ENCODE measurements at regions not wholly inside any gene's neighbourhood (a gene's known extent, or its start where the extent isn't known, plus 50 kb on each side); places are given as distances from the start of the nearest gene placed in this dataset.
"Not testable (repeated sequence)": the region's sequence is repeated elsewhere in the genome, so short reads cannot be mapped to it uniquely, and the experiment has no call there.

DNA sequence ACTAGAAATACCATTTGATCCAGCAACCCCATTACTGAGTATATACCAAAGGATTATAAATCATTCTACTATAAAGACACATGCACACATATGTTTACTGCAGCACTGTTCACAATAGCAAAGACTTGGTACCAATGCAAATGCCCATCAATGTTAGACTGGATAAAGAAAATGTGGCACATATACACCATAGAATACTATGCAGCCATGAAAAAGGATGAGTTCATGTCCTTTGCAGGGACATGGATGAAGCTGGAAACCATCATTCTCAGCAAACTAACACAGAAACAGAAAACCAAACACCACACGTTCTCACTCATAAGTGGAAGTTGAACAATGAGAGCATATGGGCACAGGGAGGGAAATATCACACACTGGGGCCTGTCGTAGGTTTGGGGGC is 106.0 kb downstream of the SPATA18 start:
- not testable (repeated sequence) for DNase-seq

DNA sequence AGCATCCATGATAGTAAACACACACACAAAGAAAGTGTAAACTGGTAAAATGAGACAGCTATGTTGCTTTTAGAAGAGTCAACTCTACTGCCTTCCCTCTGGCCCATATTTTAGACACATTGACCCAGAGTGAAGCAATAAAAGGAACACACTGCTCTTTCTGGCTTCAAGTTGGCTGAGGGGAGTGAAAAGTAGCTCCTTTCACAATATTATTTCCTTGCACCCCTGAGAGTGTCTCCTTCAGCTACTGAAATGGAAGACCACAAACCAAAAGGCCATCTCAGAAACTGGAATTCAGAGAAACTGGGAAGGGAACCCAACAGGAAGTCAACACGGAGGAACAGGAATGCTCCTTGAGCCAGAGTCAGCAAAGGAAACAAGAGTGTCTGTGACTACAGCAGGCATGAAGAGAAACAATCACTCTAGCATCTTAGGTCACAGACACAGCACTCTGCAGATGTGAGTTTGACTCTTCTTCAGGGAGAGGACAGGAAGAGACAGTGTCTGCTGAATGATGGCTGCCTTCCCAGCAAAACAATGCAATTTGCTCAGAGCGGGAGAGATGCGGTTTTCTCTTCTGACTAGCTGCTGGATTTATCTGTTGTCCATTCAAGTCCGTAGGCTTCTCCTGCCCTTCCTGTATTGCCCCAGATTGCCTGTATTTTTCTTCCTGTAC is 106.7 kb downstream of the SPATA18 start:
- DNase-seq: no peak

DNA sequence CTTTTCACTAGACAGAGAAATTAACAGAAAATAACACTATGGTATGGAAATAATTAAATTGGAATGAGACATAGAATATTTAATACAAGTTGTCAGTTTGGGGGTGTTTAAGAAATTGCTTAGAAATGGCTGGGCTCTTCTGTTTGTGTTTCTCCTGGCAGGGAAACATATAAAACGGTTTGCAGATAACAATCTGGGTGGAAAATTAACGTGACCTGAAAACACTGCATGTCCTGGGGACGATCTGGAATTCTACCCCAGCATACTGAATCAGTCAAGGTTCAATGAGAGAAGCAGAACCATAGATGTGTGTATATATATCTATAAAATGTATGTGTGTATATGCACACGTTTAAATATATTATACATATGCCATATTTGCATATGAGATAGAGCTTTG is 109.8 kb downstream of the SPATA18 start:
- DNase-seq: no peak

DNA sequence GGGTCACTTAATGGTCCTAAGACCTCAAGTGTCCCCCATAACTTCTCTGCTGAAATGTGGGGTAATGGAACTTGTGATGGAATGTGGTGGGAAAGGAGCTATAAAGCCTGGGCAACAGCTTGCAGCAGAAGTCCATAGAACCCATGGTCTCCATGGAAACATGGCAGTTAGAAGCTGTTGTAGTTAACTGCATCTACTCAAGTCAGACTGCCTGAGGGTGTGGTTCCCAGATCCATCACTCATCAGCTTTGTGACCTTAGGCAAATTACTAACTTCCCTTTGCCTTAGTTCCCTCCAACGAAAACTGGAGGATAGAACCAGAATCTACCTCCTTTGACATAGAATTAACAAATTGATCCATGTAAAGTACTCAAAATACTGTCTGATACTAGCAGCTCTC is 113.0 kb downstream of the SPATA18 start:
- DNase-seq: no peak

DNA sequence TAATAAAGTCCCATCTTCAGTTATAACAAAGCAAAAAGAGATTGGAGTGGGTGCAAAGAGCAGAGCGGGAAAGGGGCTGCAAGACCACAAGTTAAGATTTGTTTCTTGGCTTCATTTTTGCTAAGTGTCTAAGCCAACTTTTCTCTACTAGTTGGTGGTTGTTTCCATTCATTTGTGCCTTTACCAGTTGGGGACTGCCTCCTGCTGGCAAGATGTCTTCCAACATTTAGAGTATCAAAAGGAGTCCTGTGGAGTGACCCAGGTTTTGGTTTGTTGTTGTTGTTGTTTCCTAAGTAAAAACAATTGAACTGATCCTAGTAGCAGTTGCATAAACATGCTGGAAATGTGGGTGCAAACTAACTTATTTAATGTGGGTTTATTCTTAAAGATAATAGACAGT is 121.1 kb downstream of the SPATA18 start:
- DNase-seq: no peak

DNA sequence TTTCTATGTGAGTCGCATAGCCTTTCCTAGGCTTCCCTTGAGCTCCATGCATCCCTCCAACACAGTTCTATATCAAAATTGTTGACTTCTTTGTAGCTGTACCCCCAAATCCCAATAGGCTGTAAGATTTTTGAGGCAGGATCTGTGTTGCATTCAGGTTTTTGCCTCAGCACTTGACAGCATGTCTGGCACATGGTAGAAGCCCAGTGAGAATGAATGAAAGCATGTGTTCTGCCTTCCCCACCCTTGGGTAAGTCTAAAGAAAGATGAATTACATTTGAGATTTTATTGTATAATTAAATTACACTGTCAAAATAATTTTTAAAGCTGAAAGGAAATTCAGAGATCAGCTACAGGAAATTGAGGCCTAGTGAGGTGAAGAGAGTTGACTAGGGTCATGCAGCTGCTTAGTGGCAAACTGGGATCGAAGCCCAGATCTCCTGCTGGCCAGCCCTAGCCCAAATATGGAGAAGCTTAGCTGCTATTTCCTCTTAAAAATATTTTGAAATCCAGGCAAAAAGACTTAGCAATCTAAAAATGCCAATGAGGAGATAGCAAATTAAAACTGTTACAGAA is 122.5 kb downstream of the SPATA18 start:
- peak; percentile 52 for DNase-seq

DNA sequence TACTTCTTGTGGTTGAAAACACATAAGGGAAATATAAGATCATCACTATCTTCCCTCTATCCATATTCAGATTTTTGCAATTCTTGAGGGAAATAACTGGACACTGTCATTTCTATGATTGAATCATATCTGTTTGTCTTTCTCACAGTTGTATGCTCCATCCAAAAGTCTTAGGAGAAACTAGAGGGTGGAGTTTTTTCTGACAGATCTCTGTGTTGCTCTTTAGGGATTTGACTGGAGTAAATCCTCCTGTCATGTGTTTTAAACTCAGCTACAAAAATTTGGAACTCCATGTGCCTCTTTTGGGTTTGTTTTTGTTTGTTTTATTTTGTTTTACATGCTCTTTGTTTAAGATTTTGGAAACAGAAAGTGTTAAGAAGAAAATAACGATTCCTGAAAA is 136.5 kb downstream of the SPATA18 start:
- DNase-seq: no peak

DNA sequence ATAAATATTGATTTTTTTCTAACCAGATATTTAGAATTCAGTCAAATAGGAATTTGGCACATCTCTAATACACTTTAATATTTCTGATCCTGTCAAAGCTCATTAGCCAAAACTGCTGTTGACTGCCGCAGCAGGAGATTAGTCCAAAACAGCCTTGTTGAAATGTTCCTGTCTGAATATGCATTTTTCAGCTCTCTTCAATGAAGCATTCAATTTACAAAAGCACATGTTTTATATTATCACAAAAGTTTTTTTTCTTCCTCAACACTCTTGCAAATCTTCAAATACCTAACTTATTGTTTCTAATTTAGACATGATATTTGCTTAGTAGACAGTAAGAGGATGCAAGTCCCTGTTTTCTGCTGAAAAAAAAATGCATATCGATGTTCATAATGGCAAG is 140.9 kb downstream of the SPATA18 start:
- no peak for DNase-seq

DNA sequence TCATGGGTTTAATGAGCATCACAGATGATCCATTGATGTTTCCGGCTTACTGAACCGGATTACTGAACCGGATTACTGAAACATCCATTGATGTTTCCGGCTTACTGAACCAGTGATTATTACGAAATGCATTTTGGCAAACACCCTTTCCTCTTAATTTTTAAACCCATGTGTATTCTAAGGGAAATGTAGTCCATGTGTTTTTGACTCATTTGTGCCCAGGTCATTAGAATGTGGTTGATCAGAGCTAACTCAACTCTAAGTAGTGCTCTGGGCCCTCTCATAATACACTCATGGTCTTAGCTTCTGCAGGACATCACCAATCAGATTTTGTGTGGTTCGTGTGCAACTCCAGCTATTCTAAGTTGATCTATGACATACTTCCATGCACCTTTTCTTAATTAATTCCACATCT is 141.6 kb downstream of the SPATA18 start:
- no peak for DNase-seq

DNA sequence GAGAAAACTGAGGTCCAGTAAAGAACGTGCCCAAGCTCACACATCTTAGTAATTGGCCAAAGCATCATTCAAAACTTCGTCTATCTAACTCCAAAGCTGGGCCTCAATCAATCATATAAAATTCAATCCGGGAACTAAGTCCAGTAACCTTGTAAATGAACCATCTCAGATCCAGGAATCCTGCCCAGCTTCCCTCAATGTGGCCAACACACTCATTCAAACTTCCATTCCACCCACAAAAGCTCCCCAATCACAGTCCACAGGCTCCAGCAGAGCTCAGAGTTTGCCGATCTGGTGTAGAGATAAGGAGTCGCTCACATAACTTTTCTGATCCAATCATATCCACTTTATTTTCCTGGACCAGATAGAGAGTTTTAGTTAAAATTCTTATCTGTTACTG is 144.8 kb downstream of the SPATA18 start:
- no peak for DNase-seq

DNA sequence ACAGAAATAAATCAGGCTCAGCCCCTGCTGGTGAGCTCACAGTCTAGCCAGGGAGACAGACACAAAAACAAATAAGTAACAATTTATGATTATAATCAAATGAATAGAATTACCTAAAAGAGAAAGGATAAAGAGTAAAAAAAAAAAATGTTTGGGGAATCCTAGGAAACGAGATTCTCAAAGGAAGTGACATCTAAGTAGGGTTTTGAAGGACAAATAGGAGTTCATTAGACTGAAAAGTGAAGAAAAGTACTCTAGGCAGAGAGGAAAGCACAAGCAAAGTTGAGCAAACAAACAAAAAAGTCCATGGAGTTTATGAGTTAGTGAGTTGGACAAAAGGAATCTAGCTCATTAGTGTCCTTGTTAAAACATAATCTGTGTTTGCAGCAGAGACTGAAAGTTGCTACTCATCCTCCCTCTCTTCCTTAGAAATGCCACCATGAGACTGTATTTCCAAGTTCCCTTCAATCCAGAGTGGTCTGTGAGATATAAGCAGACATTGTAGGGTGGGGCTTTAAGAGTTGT is 145.6 kb downstream of the SPATA18 start:
- no peak for DNase-seq

DNA sequence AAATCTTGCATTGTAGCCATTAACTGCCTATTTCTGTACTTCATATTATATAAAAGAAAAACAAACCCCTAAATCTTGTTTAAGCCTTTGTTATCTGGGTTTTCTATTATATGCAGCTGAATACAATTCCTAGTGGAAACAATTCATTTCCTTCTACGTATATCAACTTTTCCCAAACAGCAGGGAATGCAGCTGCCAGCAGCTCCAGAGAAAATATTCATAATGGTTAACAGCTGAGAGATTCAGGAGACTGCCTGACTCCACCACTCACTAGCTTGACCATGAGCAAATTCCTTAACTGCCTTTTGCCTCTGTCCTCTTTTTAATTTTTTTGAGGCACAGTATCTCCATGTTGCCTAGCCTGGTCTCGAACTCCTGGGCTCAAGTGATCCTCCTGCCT is 146.2 kb downstream of the SPATA18 start:
- no peak for DNase-seq

DNA sequence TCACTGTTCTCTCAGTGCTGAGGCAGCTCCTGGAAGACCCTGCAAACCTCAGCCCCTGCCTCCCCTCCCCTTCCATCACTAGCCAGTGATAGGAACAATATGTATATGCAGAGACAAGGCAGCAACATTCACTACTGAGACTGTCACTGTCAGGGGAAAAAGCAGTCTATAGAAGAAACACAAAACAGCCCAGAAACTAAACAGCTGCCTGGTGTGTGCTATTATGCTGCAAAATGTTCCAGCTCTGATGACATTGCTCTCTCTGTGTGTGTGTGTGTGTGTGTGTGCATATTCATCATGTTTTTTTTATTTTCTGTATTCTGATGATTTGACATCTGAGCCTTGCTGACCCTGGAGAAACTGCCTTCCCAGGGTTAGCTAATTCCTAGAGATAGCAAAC is 147.2 kb downstream of the SPATA18 start:
- DNase-seq: peak; percentile 40

DNA sequence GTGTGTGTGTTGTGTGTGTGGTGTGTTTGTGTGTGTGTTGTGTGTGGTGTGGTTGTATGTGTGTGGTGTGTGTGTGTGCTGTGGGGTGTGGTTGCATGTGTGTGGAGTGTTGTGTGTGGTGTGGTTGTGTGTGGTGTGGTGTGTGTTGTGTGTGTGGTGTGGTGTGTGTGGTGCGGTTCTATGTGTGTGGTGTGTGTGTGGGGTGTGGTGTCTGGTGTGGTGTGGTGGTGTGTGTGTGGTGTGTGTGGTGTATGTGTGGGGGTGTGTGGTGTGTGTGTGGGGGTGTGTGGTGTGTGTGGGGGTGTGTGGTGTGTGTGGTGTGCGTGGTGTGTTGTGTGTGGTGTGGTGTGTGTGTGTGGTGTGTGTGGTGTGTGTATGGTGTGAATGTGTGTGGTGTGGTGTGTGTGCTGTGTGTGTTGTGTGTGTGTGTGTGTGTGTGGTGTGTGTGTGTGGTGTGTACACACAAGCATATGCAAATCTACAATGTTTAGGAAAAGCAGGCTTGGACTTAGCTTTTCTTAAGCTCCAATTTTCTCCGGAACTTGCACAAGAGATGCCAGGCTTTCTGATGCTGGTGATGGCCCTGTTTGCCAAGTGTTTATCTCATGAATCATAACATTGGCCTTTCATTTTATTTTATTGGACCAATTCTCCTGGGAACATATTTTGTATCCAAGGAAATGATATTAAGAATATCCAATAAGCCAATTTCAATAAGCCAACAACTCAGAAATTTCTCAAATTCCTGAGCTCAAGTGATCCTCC is 148.7 kb downstream of the SPATA18 start:
- DNase-seq: no peak

DNA sequence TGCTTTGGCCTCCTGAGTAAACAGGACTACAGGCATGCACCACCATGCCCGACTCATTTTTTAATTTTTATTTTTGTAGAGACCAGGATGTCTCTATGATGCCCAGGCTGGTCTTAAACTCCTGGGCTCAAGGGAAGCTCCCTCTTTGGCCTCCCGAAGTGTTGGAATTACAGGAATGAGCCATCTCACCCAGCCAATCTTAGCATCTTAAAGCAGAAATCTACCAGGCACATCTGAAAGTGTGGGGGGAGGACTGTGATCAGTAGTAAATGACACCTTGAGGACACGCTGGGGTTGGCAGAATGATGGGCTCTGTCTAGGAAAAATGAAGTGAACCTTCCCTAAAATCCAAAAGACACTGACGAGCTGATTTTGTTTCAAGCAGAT is 149.2 kb downstream of the SPATA18 start:
- no peak for DNase-seq

DNA sequence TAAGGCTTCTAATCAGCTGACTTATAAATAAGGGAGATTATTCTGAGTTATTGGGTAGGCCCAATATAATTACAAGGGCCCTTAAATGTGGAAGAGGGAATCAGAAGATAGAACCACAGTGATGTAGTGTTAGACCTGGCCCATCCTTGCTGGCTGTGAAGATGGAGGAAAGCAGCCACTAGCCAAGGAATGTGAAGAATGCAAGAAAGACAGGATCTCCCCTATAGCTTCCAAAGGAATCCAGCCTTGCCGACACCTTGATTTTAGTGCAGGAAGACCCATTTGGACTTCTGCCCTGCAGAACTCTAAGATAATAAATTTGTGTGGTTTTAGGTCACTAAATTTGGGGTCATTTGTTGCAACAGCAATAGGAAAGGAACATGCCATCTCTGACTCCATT is 150.6 kb downstream of the SPATA18 start:
- no peak for DNase-seq

DNA sequence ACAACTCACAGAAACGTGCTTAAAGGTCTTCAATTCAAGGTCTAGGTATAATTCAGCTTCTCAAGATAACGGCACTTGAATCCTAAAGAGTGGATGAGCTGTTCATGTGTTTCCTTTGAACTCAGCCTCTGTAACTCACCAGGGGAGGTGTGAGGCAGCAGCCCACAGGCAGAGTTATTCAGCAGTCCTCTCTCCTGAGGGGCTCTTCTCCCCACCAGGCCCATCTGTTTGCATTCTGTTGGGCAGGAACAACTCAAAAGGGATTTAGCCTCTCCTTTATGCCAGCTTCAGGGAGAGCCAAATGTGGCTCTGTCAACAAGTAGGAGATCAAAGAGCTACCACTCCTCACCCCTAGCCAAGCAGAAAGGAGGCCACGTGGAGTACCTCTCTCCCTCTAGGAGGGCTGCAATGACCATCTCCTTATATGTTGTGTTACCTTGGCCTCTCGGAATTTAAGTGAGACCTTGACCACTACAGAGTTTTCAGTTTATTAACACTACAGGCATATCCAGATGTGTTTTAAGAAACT is 151.2 kb downstream of the SPATA18 start:
- no peak for DNase-seq

DNA sequence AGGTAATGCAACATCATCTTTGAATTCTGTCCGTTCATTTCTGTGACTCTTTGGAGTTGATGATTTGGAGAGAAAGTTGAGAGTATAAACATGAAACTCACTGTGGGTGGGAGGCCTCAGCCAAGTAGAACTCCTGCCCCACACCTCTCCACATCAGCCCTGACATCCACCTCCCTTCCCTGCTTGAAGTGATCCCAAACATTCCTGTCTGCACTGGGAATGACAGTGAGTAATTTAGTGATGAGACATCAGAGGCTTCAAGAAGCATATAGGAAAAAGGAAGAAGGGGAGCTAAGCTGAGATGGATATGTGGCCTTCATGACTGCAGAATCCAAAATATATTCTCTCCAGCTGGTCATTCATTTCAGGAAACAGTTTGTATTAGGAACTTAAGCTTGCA is 151.8 kb downstream of the SPATA18 start:
- no peak for DNase-seq

DNA sequence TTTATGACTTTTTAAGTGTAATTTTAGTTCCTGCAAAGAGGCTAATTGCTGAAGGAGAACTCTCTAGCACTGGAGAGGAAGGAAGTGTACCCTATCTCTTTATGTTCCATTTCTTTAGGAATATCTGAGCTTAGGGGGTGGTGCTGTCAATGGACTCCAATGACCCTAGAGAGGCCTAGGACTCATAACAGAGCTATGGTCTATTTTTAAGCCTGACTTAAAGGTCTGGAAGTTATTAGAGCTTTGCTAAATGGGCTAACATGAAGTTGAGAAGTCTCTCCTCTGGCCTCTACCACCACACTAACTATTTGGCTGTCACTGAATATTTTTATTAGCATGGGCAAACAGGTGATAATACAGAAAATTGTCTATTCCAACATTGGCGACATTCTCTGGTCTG is 152.2 kb downstream of the SPATA18 start:
- no peak for DNase-seq

DNA sequence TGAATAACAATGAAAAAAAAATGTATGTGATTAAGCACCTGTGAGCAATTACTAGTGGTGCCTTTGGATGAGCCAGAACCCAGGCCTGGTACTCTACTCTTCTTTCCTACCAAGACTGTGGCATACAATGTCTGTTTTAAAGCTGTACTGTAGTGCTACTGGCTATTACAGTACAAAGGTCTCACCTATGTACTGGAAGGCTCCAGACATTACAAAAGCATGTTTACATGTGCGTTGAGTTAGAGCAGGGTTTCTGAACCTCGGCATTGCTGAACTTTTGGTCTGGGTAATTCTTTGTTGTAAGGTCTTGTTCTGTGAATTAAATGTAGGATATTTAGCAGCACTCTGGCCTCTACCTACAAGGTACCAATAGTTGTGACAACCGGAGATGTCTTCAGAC is 153.8 kb downstream of the SPATA18 start:
- no peak for DNase-seq

DNA sequence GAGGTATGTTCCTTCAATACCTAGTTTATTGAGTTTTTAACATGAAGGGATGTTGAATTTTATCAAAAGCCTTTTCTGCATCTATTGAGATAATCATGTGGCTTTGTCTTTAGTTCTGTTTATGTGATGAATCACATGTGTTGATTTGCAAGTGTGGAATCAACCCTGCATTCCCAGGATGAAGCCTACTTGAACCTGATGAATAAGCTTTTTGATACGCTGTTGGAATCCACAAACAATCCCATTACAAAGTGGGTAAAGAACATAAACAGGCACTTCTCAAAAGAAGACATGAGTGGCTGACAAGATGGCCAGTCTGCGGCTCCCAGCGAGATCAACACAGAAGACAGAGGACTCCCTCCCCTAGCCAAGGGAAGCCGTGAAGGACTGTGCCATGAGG is 156.0 kb downstream of the SPATA18 start:
- DNase-seq: not testable (repeated sequence)

DNA sequence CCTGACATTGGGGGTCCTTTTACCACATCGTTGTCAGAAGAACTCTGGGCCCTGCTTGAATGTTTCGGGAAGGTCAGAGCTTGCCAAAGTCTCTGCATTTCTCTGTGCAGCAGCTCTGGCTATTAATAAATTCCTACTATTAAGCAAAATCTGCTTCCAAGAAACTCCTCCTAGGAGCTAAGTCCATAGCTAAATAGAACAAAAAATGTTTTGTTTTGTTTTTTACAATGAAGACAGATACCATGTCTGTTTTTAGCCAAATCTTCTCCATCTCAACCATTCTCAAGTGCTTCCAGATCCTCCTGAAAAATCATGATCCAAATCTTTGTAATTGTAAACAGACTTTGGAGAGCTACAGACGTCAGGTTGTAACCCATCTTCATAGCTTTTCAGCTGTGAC is 161.6 kb downstream of the SPATA18 start:
- DNase-seq: no peak

DNA sequence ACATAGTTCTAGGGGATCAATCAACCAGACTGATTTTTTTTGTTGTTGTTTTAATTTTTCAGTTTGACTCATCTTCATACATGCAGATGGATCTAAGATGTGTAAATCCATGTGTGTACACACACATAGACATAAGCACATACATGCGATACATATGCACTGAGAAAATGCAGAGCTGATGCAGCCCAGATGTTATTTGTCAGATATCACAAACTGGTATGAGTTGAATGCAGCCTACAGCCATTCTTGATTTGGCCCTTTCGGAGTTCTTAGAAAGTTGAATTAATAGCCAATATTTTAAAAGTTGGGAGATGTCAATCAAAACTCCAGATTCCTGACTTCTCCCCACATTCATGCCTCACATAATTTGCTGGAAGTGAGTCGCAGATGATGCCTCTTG is 180.4 kb downstream of the SPATA18 start:
- no peak for DNase-seq

Measured in left hindlimb (tissue), 1 donor.